GM18867 (cell line): ENCODE measurements at regions not wholly inside any gene's neighbourhood (a gene's known extent, or its start where the extent isn't known, plus 50 kb on each side); places are given as distances from the start of the nearest gene placed in this dataset.
"Not testable (repeated sequence)": the region's sequence is repeated elsewhere in the genome, so short reads cannot be mapped to it uniquely, and the experiment has no call there.

ENCODE experiments used
- ATAC-seq: cut with Tn5 transposase; IDR thresholded peaks from one replicate; pipeline ENCODE4 v1.9.1; 2021; ENCODE audit warnings: mild to moderate bottlenecking, moderate library complexity; ENCODE audit not compliant: unreplicated experiment

DNA sequence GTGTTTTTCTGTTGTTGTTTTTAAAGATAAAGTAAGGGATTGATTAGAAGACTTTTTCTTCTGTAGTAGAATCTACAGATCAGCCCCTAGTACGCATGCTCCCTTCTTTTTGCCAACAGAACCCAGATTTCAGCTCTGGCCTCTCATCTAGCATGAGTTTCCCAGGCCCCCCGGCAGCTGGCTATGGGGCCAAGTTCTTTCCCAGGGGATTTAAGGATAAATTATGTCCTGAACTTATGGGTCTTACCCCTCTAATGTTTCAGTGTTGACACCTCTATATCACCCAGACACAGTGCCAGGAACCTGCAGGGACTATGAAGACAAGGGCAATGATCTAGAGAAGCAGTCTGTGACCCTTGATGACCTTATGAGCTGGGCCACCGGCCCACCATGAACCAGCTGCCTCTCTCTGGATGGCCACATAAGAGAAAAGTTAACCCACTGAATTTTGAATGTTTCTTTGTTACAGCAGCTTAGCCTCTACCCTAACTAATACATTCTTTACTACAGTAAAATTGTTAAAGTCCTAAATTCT lies 150.5 kb downstream of the UNC5CL start:
- no peak for ATAC-seq

- ATAC-seq, result no peak
Measured at GRCh38 chr6:40887792-40888340, 151.2 kb downstream of the UNC5CL start.

DNA sequence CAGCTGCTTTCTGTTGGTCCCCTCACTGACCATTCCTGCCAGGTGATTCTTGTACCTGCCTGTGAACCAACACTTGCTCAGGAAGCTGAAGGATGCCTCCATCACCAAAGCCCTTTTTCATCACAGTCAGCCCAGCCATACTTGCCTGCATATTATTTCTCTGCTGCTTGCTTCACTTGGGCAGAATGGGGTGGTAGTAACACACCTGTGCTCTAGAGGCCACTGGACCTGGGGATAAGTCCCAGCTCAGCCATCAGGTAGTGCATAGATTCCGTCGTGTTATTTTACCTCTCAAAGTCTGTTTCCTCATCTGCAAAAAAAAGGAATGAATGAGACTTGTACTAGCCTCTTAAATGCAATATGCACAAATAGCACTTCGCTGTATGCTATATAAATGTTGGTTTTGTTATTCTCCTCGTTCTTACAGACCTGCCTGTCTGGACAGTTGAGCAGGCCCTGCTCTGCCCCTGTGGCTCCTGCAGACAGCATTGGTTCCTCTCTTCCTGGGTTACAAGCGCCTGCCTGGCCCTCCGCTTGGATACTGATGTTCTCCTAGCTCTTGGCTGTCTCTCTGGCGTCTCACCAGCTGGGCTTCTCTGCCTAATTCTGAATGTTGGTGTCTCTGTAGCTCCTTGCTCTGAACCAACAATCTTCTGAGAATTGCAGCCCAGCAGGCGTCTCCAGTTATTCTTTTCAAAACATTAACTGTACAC lies 151.8 kb downstream of the UNC5CL start:
- no peak for ATAC-seq

DNA sequence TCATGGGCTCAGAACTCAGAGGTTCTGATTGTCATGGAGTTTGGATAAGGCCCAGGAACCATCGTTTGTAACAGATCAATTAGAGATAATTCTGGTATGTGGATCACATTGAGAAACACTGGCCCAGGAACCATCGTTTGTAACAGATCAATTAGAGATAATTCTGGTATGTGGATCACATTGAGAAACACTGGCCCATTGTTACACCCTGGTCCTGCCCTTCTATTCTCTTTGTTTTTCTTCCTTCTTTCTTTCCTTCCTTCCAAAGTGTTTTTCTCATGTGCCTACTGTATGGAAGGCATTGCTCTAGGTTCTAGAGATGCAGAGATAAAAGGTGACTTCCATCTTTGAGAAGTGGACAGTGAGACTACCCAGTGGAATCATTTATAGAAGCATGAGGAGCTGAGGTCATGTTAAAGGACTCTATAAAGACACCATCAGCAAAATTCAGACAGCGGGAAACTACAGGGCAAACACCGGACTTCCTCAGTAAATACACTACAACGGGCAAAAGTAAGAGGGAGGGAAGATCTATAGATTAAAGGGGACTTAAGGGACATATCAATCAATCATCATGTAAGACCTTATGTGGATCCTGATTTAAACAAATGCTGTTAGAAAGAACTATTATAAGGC lies 153.8 kb downstream of the UNC5CL start:
- no peak for ATAC-seq

DNA sequence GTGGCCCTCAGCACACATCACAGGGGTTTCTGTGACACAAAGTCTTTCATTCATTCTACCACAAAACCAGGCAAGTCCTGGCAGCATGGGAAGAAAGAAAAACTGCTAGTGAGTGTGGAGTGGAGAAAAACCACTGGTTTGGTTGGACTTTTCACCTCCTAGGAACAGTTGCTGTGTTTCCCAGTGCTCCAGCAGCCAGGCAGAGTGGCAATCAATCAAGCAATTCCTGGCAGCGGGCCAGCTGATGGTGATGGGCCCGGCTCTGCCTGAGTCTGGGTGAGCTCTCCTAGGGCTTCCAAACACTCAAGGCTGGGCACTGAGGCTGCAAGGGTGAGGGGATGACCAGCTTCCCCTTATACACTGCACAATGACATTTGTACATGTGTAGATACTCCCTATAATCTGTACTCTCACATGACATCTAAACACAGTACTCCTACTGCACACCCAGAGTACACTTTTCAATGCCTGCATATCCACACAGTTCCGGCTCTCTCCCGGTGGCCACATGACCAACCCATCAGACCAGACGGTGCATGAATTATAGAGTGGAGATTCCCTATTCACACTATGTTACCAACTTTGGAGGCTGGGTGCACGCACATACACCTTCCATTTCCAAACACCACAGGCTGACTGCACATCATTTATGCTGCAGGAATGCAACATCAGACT lies 156.6 kb downstream of the UNC5CL start:
- no peak for ATAC-seq

- no peak for ATAC-seq
Measured at GRCh38 chr6:40881501-40881900, 157.5 kb downstream of the UNC5CL start.

GRCh38 chr6:40880906-40881305 lies 158.1 kb downstream of the UNC5CL start:
- ATAC-seq, result no peak

DNA sequence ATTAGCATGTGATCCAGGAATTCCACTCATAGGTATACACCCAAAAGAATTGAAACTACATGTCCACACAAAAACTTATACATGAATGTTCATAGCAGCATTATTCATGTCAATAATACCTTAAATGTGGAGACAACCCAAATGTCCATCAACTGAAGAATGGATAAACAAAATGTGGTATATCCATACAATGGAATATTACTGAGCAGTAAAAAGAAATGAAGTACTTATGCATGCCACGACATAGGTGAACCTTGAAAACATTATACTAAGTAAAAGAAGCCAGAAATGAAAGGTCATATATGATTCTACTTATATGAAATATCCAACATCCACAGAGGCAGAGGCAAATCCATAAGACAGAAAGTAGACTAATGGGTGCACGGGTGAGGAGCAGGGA lies 159.9 kb downstream of the UNC5CL start:
- no peak for ATAC-seq

DNA sequence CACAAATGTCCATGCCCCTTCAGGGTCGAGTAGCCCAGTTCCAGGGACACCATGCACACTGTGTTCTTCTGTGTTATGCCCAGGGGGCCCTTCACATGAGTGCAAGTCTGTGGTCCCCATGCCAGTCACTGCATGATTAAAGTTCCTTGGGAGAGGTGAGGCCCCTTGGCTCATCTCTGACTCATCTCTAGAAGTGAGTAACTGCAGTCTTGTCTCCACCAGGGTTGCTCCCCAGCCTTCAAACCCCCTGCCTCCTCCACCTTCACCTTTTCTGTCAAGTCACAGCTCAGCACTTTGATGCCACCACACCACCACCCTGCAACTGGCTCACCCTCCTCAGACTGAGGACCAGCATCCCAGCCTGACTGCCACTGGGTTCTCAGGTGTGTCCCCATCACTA lies 161.7 kb downstream of the UNC5CL start:
- no peak for ATAC-seq

DNA sequence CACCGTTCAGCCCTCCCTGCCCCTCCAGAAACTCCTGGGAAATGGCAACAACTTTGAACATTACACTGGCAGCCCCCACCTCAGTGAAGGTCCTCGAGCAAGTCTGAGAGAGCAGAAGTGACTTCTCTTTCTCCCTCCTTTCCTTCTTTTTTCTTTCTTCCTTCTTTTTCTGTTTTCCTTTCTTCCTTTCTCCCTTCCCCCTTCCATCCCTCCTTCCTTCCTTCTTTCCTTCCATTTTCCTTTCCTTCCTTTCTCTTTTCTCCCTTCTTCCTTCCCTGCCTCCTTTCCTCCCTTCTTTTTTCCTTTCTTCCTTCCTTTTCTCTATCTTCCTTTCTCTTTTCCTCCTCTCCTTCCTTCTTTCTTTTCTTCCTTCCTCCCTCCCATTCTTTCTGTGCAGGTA lies 162.7 kb downstream of the UNC5CL start:
- no peak for ATAC-seq

GRCh38 chr6:40874495-40874894 lies 164.5 kb downstream of the UNC5CL start:
- no peak for ATAC-seq

GRCh38 chr6:40871424-40871823 lies 167.6 kb downstream of the UNC5CL start:
- no peak for ATAC-seq

GRCh38 chr6:40868089-40868865 lies 170.7 kb downstream of the UNC5CL start:
- ATAC-seq, result not testable (repeated sequence)

GRCh38 chr6:40867527-40867926 lies 171.5 kb downstream of the UNC5CL start:
- not testable (repeated sequence) for ATAC-seq

GRCh38 chr6:40865259-40865658 lies 173.8 kb downstream of the UNC5CL start:
- ATAC-seq, result not testable (repeated sequence)

- no peak for ATAC-seq
Measured at GRCh38 chr6:40860443-40860842, 178.6 kb downstream of the UNC5CL start.

GRCh38 chr6:40856271-40856670 lies 182.8 kb downstream of the UNC5CL start:
- no peak for ATAC-seq

GRCh38 chr6:40855168-40855880 lies 183.7 kb downstream of the UNC5CL start:
- no peak for ATAC-seq

DNA sequence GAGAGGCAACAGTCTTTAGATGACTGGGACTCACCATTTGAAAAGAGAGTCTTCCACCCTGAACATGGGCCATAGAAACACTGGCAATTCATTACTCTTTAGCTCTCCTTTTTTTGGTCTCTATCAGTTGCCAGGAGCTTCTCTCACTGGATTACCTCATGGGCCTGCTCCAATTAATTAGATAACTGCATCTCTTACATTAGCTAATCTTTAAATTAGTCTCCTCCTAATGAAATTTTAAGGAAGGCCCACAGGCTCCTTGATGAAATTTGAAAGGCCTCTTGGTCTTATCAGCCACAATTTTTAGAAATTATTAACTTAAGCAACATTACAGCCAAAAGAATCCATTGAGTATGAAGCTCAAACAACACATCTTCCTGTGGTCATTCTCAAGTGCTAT lies 184.4 kb downstream of the UNC5CL start:
- no peak for ATAC-seq

GRCh38 chr6:40852779-40853373 lies 186.1 kb downstream of the UNC5CL start:
- ATAC-seq, result no peak
